ENCODE measurements at regions not wholly inside any gene's neighbourhood (a gene's known extent, or its start where the extent isn't known, plus 50 kb on each side); places are given as distances from the start of the nearest gene placed in this dataset.

- H3K9me3 ChIP-seq: no peaks in the 10 kb centered on the region
- DNase-seq (ENCODE audit: extremely low spot score): no peak
- no peak overlapping the region for H3K27ac ChIP-seq (replicated peaks in 1 of 4)
- H3K27me3 ChIP-seq: no peaks in the 10 kb centered on the region
- no peak overlapping the region for H3K4me3 ChIP-seq
- intact Hi-C loops (cut with DNase I): no loop called here
- no peak for TF ChIP-seq POLR2A (IDR thresholded peaks at IDR 0.05; ENCODE audit: low read depth)
- no peak for TF ChIP-seq CTCF (IDR thresholded peaks at IDR 0.05)
- TF ChIP-seq POLR2AphosphoS5 (IDR thresholded peaks at IDR 0.05): no peak
- no peak for TF ChIP-seq EP300 (IDR thresholded peaks at IDR 0.05)
- H3K4me1 ChIP-seq: peaks cover 0 to 5% (median 0%) of the 10 kb centered on the region in 4 donors
- H3K36me3 ChIP-seq: no peaks in the 10 kb centered on the region
- WGBS: 83% methylated on average over 3 of the region's 3 CpGs
Measured at GRCh38 chr5:125301711-125302110, 555.3 kb upstream of the ZNF608 start.

GRCh38 chr5:125302577-125302976 is 556.1 kb upstream of the ZNF608 start:
- Histone ChIP-seq H3K9me3 (no peaks in the 10 kb centered on the region), H3K27me3 (no peaks in the 10 kb centered on the region), H3K4me3 (no peak overlapping the region), H3K36me3 (no peaks in the 10 kb centered on the region), H3K27ac (replicated peaks in 1 of 4) (no peak overlapping the region), H3K4me1 (peaks cover 0 to 5% (median 0%) of the 10 kb centered on the region in 4 donors)
- DNase-seq (ENCODE audit: extremely low spot score): no peak
- 94% methylated on average over 4 of the region's 4 CpGs for WGBS
- intact Hi-C loops (cut with DNase I): no loop called here
- TF ChIP-seq CTCF (IDR thresholded peaks at IDR 0.05): no peak
- TF ChIP-seq POLR2A (IDR thresholded peaks at IDR 0.05; ENCODE audit: low read depth): no peak
- TF ChIP-seq POLR2AphosphoS5 (IDR thresholded peaks at IDR 0.05): no peak
- no peak for TF ChIP-seq EP300 (IDR thresholded peaks at IDR 0.05)

GRCh38 chr5:125306741-125307140 is 560.3 kb upstream of the ZNF608 start:
- Histone ChIP-seq H3K27ac (replicated peaks in 1 of 4) (no peak overlapping the region), H3K9me3 (no peaks in the 10 kb centered on the region), H3K36me3 (no peaks in the 10 kb centered on the region), H3K4me1 (peaks cover 0 to 7% (median 6%) of the 10 kb centered on the region in 4 donors), H3K4me3 (no peak overlapping the region), H3K27me3 (no peaks in the 10 kb centered on the region)
- TF ChIP-seq POLR2A (IDR thresholded peaks at IDR 0.05; ENCODE audit: low read depth): no peak
- TF ChIP-seq CTCF (IDR thresholded peaks at IDR 0.05): no peak
- no peak for TF ChIP-seq POLR2AphosphoS5 (IDR thresholded peaks at IDR 0.05)
- TF ChIP-seq EP300 (IDR thresholded peaks at IDR 0.05): no peak
- DNase-seq (ENCODE audit: extremely low spot score): no peak
- 98% methylated on average over 3 of the region's 3 CpGs for WGBS
- intact Hi-C loops (cut with DNase I): no loop called here

GRCh38 chr5:125310749-125311148 is 564.3 kb upstream of the ZNF608 start:
- intact Hi-C loops (cut with DNase I): no loop called here
- TF ChIP-seq CTCF (IDR thresholded peaks at IDR 0.05) (no peak), POLR2A (IDR thresholded peaks at IDR 0.05; ENCODE audit: low read depth) (no peak), POLR2AphosphoS5 (IDR thresholded peaks at IDR 0.05) (no peak), EP300 (IDR thresholded peaks at IDR 0.05) (no peak)
- no peak for DNase-seq (ENCODE audit: extremely low spot score)
- Histone ChIP-seq H3K36me3 (no peaks in the 10 kb centered on the region), H3K9me3 (peaks cover 0 to 8% (median 0%) of the 10 kb centered on the region in 4 donors), H3K4me3 (no peak overlapping the region), H3K27me3 (no peaks in the 10 kb centered on the region), H3K4me1 (peaks cover 0 to 14% (median 9%) of the 10 kb centered on the region in 4 donors), H3K27ac (replicated peaks in 1 of 4) (no peak overlapping the region)

- Histone ChIP-seq H3K27ac (replicated peaks in 1 of 4) (peak overlapping the region in 3 of 4 donors; percentile 44 to 54 (median 45)), H3K36me3 (no peaks in the 10 kb centered on the region), H3K4me3 (no peak overlapping the region), H3K27me3 (no peaks in the 10 kb centered on the region), H3K4me1 (peaks cover 0 to 14% (median 9%) of the 10 kb centered on the region in 4 donors), H3K9me3 (peaks cover 0 to 8% (median 0%) of the 10 kb centered on the region in 4 donors)
- TF ChIP-seq POLR2AphosphoS5 (IDR thresholded peaks at IDR 0.05) (peak in 1 of 2 donors; percentile 23), EP300 (IDR thresholded peaks at IDR 0.05) (no peak)
- 28% methylated on average over 1 of the region's 1 CpG for WGBS
- intact Hi-C loops (cut with DNase I): no loop called here
- DNase-seq (ENCODE audit: extremely low spot score): no peak
Measured at GRCh38 chr5:125311743-125312142, 565.3 kb upstream of the ZNF608 start.

All from esophagus muscularis mucosa (tissue), 4 donors.